GM12875 (cell line): ENCODE measurements at regions not wholly inside any gene's neighbourhood (a gene's known extent, or its start where the extent isn't known, plus 50 kb on each side); places are given as distances from the start of the nearest gene placed in this dataset.

Experiments used
- H3K4me3 ChIP-seq: one replicate; pipeline ENCODE4 v1.5.1; 2011; ENCODE audit warnings: low read depth, low read length, control low read depth
- CTCF ChIP-seq: IDR thresholded peaks from 2 replicates; pipeline ENCODE4 v1.5.1; 2011; ENCODE audit warnings: low read depth, mild to moderate bottlenecking, control low read depth, inconsistent platforms, low read length, moderate library complexity, borderline replicate concordance; ENCODE audit not compliant: insufficient read depth

- TF ChIP-seq CTCF: no peak
- H3K4me3 ChIP-seq: no peak overlapping the region
Measured at GRCh38 chr7:47000561-47000960, 581.4 kb downstream of the TNS3 start.

GRCh38 chr7:46999866-47000265 is 582.0 kb downstream of the TNS3 start:
- TF ChIP-seq CTCF: no peak
- no peak overlapping the region for H3K4me3 ChIP-seq

GRCh38 chr7:46996972-46997371 is 584.9 kb downstream of the TNS3 start:
- no peak overlapping the region for H3K4me3 ChIP-seq
- no peak for TF ChIP-seq CTCF

GRCh38 chr7:46993396-46993795 is 588.5 kb downstream of the TNS3 start:
- H3K4me3 ChIP-seq: no peak overlapping the region
- TF ChIP-seq CTCF: no peak

- no peak overlapping the region for H3K4me3 ChIP-seq
- TF ChIP-seq CTCF: no peak
Measured at GRCh38 chr7:46990761-46991160, 591.1 kb downstream of the TNS3 start.

- H3K4me3 ChIP-seq: no peak overlapping the region
- no peak for TF ChIP-seq CTCF
Measured at GRCh38 chr7:46989247-46989646, 592.7 kb downstream of the TNS3 start.

- TF ChIP-seq CTCF: no peak
Measured at GRCh38 chr7:46982928-46983327, 599.0 kb downstream of the TNS3 start.

More at GRCh38 chr7:46982928-46983327, 599.0 kb downstream of the TNS3 start:
- no peak overlapping the region for H3K4me3 ChIP-seq
